GM21515 (cell line): ENCODE measurements at regions not wholly inside any gene's neighbourhood (a gene's known extent, or its start where the extent isn't known, plus 50 kb on each side); places are given as distances from the start of the nearest gene placed in this dataset.
"Not testable (repeated sequence)": the region's sequence is repeated elsewhere in the genome, so short reads cannot be mapped to it uniquely, and the experiment has no call there.

ENCODE experiments used
- ATAC-seq: cut with Tn5 transposase; IDR thresholded peaks from one replicate; pipeline ENCODE4 v1.9.1; 2021; ENCODE audit not compliant: unreplicated experiment

DNA sequence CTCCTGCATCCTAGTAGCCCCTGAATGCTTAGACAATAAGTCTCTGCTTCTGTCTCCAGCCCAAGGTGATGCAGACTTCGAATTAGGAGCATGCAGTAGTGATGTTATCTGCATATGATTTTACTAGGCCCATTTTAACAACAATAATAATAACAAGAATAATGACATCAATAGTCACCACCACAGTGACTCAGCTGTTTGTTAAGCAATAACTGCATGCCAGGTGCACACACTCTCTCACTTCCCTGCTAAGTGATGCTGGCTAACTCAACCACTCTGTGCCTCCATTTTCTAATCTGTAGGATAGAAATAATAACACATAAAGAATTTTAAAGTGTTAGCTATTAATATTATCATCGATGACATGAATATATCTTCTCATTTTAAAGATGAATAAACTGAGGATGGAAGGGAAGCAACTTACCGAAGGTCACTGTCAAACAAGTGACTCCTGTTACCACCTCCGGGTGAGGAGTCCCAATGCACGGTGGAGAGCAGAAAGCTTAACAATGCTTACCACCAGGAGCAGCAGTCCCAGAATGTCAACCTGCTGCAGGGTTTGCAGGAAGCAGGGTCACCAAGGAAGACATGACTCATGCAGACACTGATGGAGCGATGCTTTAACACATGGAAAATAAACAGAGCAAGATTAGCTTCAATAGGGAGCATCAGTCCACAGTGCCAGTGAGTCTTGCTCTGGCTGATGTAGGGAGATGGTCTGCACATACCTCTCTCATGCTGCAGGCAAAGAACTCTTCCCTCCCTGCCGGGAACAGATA is 290.2 kb downstream of the SPATA17 start:
- ATAC-seq = no peak

DNA sequence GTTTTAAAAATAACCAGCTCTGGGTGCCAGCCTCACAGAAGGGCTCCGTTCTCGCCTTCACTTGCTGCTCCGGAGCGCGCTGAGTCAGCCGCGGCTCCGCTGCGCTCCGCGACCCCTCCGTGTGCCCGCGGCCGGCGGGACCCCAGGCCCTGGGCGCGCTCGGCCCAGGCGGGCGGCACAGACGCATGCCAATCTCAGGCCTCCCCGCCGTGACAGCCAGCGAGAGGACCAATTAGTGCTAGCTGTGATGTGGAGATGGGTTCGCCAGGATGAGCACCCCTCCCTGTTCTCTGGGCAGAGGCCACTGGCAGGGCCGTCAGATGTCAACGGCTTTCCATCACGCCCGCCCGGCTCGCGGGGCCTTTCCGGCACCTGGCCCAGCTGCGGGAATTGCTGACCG is 293.8 kb downstream of the SPATA17 start:
- ATAC-seq = no peak

DNA sequence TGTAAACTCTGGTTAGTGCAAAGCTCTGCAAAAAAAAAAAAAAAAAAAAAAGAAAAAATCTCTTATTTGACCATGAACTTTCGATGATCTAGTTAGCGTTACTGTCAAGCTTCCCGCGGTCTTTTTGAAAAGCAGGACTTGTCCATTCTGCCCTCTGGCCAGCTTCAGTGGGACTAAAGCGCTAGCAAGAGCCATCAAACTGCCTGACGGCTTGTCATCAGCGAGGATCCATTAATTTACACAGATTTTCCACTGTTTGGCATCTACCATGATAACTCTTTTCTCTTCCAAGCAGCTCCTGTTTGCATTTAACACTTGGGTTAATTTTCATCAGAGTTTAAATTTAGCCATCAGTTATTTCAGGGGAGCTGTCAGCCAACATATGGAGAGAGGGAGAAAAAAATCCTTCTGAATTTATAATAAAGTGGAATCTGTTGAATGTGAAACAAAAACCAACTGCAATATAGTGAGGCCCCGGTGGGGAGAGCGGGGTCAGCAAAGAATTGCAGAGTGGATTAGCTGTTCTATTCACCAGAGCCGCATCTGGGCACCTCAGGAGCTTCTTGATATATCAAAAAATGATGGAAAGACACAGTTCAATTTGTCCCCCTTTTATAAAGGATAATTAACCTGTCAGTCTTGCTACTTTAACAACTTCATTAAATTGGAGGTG is 298.2 kb downstream of the SPATA17 start:
- no peak for ATAC-seq

DNA sequence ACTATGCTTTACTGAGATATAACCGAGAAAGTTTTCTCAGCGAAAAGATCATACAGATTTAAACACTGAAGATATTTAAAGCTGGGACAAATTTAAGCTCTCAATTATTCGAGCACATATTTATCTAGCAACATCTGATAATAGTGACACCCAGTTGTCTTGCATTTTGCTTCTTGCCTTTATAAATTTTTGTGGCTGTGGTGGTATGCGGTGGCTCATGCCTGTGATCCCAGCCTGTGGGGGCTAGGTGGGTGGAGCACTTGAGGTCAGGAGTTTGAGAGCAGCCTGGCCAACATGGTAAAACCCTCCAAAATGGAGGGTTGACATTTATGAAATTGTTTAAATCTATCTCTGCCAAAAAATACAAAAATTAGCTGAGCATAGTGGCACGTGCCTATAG is 312.2 kb downstream of the SPATA17 start:
- no peak for ATAC-seq

DNA sequence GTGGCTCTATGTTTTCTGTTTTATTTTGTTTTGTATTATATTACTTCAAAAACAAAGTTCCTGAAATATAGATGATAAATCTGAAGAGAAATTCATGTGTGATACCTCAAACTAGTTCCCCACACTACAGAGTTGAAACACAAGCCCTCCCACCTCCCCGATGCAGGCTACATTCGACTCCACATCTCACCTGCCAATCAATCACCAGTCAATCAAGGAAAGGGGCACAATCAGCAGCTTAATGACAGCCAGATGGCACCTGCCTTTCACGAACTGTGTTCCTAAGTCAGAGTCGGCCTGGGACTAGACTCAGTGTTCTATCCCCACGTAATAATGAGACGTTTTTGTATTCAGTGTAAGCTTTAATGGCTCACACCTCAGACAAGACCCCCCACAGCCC is 313.4 kb downstream of the SPATA17 start:
- ATAC-seq = no peak

DNA sequence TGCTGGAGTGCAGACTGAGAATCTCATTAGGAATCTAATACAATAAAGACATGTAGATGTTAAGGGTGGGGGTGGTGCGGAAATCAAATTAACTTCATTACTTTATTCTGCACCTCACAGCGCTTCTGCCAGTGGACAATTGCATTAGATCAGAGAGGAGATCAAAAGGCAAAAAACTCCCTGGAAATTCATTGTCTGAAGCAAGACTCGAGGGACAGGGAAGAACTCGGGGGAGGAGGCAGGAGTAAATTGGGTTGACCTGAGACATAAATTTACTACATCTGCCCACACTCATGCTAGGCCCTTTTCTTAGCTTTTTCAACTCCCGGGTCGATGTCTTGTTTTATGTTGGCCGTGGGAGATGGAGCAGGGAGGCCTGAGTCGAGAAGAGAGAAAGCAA is 315.4 kb downstream of the SPATA17 start:
- no peak for ATAC-seq

DNA sequence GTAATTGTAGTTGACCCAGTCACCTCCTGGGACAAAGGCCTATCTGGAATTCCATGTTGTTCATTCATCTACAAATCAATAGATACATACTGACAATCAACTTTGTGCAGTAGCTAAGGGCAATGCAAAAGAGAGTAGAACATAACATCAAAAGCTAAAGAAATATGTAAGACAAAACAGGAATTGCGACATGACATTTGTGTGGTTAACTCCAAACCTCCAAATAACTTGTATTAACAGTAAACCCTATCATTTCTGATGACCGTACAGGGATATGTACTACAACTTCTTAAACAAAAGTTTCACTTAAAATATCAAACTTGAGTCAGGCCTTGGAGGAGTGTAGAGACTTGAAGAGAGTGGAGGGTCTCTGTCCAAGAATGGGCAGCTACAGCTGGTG is 317.6 kb downstream of the SPATA17 start:
- no peak for ATAC-seq

DNA sequence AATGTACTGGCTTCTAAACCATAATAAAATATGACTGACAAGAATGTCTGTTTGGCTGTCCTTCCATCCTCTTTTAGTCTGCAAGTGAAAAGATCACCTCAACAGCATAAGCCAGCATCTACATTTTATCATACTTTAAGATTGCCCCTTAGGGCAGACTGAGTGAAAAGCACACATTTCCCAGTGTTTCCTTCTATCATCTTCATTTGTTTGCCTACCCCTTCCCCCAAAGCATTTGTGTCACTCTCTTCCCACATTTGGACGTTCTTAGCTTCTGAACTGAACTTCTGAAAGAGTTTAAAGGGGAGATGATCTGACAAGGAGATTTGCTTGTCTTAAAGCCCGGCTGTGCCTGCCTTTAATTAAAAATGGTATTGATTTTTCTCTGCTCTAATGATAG is 322.2 kb downstream of the SPATA17 start:
- no peak for ATAC-seq

DNA sequence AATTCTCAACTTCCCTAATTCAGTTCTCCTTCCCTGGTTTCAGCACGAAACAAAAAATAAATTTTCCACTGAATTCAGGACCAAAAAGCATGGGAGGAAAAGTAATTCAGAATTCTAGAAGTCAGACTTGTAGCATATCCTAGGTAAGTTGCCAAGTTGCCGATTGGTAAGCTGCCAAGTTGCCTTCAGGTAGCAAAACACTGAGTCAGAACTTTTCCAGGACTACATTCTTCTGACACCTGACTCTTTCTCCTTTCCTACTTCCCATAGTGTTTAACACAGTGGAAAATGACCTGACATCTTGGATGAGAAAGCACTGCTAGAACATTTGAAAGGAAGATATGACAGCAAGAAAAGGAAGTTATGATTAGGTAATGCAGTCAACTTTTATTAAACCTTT is 322.8 kb downstream of the SPATA17 start:
- no peak for ATAC-seq

DNA sequence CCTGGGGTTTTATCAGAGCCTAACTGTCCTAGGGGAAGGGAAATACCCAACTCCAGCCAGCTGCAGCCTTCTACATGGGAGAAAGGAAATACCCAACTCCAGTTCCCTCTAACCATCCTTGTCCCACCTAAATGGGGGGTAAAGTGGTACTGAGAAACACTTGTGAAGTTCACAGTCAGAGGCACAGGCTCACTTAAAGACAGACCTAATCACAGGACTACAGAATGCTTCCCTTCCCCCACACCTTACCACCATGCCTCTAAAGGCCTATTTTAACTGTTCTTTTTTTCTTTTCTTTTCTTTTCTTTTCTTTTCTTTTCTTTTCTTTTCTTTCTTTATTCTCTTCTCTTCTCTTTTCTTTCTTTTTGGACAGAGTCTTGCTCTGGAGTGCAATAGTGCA is 324.6 kb downstream of the SPATA17 start:
- ATAC-seq = no peak

DNA sequence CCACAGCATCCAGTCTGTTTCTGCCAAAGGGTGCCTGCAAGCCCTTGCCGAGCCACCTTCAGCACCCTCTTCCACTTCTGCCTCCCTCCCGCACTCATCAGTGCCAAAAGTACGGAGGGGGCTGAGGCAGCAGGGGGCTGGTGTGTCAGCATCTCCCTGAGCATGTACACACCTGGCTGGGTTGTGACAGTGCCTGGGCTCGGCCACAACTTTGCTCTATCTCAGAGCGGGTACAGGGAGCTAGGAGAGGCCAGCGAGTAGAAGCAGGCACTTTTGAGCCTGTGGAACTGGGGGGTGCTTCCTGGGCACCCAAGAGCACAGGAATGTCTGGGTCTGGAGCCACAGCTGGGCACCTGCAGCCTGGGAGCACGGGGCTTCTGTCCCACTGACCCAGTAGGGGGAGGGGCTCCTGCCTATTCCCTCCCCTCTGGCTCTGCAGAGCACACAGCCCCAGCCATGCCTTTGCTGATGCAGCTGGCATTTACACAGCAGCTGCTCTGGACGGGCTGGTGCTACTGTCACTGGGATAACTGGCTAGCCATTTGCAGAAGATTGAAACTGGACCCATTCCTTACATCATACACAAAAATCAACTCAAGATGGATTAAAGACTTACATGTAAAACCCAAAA is 319.8 kb upstream of the RRP15 start:
- no peak for ATAC-seq

DNA sequence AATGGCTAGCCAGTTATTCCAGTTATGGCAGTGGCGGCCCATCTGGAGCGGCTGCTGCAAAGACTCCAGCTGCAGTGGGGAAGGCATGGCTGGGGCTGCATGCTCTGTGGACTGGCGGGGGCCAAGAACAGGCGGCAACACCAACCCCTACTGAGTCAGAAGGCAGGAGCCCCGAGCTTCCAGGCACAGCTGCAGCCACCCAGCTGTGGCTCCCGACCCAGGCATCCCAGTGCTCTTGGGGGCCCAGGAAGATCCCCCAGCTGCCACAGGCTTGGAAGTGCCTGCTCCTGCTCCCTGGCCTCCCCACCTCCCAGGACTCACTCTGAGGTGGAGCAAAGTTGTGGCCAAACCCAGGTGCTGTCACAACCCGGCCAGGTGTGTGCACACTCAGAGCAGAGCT is 317.0 kb upstream of the RRP15 start:
- no peak for ATAC-seq

DNA sequence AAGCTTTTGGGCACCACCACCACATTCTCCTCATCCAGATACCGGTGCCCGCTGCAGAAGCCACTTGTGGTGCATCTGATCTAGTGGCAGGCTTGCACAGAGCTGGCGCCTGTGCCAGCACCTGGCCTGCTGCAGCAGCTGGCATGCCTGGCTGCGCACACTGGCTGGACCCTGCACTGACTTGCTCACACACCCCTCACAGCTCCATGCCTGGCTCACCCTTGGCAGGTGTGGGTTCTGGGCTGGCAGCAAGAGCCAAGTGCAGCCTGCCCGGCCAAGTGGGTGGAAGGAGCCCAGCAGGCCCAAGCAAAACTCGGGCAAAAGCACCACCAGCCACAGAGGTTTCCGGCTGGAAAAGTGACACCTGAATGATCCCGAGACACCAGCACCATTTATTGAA is 315.7 kb upstream of the RRP15 start:
- no peak for ATAC-seq

DNA sequence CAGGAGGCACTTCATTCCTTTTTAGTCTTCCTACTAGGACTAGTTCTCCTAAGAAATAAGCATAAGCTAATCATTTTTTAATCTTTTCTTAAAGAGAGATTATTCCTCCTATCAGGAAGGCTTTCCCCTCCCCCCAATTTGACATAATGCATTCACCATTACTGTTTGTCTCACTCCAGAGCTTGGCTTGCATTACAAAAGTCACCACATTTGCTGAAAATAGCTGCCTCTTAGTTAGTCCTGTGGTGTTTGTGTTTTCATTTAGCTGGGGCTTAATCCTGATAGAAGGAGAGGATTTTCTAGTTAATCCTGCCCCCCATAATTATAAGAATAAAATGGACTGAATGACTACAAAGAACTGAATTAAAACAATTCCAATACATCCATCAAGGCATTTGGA is 307.1 kb upstream of the RRP15 start:
- no peak for ATAC-seq

DNA sequence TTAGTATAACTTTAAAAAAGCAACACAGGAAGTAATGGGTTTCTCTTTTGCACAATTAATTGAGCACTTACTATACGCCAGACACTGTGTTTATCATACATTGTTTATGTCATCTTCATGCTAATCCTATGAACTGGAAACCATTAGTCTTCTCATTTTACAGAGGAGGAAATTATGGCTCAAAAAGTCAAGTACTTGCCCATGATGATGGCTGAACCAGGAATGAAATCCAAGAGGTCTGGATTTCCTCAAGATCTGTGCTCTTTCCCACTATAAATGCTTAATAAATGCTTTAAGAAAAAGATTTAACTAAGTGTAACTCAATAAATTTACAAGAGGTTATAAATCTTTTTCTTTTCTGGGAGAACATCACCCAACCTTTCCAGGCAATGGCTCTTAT is 303.7 kb upstream of the RRP15 start:
- no peak for ATAC-seq

DNA sequence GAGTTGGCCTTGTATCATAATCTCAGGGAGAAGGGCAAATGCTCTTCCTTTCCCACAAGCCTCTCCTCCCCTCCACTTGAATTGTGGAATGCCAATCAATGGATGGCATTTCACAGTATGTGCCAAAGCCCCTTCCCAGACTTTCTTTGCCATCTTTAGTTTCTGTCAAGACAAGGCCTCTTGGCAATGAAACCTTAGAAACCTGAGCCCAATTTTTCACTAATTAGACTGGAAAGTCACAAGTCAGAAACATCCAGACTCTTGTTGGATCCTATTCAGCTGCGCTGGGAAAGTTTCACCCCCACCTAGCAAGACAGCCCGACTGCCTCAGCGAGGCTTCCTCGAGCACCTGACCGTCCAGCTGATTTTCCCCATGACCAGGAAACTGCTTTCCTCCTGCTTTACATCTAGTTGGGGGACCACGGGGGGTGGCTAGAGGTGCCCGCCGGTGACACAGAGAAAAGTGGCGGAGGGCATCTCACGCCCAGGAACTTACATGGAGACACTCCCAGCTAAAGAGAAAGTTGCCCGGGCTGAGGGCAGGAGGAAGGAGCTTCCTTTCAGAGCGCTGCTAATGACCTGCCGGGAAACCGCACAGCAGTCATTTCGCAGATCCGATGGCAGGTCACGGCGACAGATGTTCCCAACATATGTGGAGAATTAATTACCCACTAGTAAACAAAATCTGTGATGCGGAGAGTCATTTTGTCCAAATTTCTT is 302.6 kb upstream of the RRP15 start:
- no peak for ATAC-seq

DNA sequence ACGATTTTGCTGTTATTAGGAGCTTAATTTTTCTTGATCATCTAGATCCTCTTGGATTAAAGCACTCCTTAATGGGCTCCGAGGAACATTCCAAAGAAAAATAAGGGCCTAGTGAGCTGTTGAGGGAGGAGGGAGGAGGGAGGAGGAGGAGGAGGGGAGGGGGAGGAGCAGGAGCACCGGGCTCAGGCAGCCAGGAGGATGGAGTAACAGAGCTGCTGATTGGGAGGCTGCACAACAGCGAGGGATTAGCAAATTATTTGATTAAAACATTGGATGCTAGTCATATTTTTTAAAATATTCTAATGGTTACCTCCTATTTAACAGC is 302.1 kb upstream of the RRP15 start:
- no peak for ATAC-seq

DNA sequence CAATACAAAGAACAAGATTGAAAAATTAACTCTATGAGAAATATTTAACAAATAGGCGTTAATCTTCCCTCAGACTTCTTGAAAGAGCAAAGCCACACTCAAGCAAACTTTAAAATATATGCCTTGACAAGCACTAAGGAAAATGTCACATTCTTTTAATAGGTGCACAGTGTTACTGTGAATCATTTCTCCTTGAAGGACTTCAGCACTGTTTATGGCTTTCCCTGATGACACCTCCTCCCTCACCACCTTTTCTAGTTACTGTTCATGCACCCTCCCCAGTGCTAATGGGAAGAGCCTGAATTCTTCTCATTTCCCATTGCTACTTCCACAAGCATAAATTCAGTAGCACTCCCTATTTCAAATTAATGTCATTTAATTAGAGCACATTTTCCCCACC is 299.5 kb upstream of the RRP15 start:
- no peak for ATAC-seq

DNA sequence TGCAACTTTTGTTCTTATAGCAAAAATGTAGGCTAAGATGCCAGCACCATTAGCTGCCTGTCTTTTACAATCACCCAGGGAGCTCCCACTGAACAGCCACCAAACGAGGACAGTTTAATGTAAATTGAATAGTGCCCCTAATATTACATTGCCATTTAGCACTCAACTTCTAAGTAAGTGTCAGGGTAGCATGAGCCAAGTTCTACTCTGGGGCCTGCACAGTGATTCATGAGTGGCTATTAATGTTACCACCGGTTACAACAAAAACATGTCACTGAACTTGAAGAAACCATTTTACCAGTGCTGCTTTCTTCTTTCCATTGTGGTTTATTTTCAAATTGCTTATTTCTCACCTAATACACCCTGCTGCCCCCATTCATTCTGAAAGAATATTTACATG is 295.6 kb upstream of the RRP15 start:
- no peak for ATAC-seq

DNA sequence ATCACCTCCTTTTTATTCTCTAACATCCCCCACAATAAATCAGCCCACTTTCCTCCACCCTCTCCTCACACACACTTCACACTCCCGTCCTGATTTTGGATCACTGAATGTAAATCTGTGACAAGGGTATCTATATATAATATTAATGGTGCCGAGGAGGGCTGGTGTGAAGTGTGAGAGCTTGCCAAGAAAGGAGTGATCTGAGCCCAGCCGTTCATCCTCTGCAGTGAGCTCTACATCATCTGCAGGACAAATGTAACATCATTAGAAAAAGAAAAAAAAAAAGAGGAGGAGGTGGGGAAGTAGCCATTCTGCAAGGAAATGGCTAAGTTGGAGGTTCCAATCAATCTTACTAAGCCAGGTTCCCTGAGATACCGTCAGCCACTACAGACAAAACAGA is 291.7 kb upstream of the RRP15 start:
- no peak for ATAC-seq

DNA sequence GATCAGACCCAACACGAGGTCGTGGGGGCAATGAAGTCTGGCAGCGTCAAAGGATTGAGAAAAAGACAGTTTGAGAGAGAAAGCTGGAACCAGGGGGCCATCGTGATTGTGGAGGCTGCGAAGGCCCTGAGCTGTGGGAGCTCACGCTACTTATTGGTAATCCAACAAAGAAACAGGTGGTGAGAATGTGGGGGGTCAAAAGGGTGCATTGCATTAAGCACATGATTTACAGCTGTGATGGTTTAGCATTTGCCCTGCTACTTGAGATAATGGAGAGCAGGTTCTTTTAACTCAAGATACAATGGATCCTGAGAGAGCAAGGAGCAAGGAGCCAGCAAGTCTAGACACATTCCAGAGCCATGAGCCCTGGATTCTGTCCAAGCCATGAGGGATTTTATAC is 276.8 kb upstream of the RRP15 start:
- not testable (repeated sequence) for ATAC-seq

DNA sequence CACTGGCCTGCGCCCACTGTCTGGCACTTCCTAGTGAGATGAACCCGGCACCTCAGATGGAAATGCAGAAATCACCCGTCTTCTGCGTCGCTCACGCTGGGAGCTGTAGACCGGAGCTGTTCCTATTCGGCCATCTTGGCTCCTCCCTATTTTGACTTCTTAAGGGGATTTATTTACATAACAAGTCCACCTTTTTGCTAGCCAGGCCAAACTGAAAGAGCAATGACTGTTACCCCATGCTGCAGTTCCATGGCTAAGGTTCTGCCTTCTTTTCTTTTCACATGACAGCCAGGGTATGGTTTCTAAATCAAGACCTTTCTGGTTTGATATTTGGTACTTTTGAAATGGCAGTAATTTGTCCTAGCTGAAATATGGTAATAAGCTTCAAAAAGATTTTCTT is 270.0 kb upstream of the RRP15 start:
- ATAC-seq = not testable (repeated sequence)
